Natural killer cell (primary cell): ENCODE measurements at regions not wholly inside any gene's neighbourhood (a gene's known extent, or its start where the extent isn't known, plus 50 kb on each side); places are given as distances from the start of the nearest gene placed in this dataset.

Source experiments
- ATAC-seq, 3 donors: fragments of 150-1000 bp in 2 of 3; fragments of 200-7000 bp in 1 of 3; cut with Tn5 transposase; 1 replicate in 1 of 3; 2 replicates in 2 of 3; pipeline ENCODE4 v1.10.0; 2021; ENCODE audit warnings: mild to moderate bottlenecking in 2 of 3, moderate library complexity in 2 of 3
- DNase-seq, 2 donors: peaks; one replicate each; pipeline versions ENCODE4 v3.0.0 to v3.0.0-alpha.2; 2013 to 2021; ENCODE audit warnings: mixed read lengths in 1 of 2
- H3K27ac ChIP-seq: one replicate; pipeline ENCODE4 v1.5.1; 2013; ENCODE audit warnings: mild to moderate bottlenecking, low read length
- H3K27me3 ChIP-seq: one replicate; pipeline ENCODE4 v1.6.1; 2013; ENCODE audit warnings: low read length; ENCODE audit not compliant: control insufficient read depth, insufficient read depth
- H3K36me3 ChIP-seq: one replicate; pipeline ENCODE4 v1.6.1; 2013; ENCODE audit warnings: low read length; ENCODE audit not compliant: control insufficient read depth, insufficient read depth
- H3K4me1 ChIP-seq: one replicate; pipeline ENCODE4 v1.6.1; 2013; ENCODE audit warnings: low read length; ENCODE audit not compliant: control insufficient read depth, insufficient read depth
- H3K4me3 ChIP-seq: one replicate; pipeline ENCODE4 v1.5.1; 2013; ENCODE audit warnings: low read length
- H3K9me3 ChIP-seq: one replicate; pipeline ENCODE4 v1.6.1; 2013; ENCODE audit warnings: low read length; ENCODE audit not compliant: control insufficient read depth, insufficient read depth
- H3K27ac Mint-ChIP-seq, 2 donors: one replicate each; pipeline ENCODE4 v1.8.0; 2022; ENCODE audit warnings: mild to moderate bottlenecking in 2 of 2, mixed read lengths in 2 of 2, moderate library complexity in 1 of 2
- H3K27me3 Mint-ChIP-seq, 2 donors: one replicate each; pipeline ENCODE4 v1.8.0; 2022; ENCODE audit warnings: low read depth in 2 of 2, mixed read lengths in 2 of 2
- H3K36me3 Mint-ChIP-seq: one replicate; pipeline ENCODE4 v1.8.0; 2022; ENCODE audit warnings: mixed read lengths
- H3K4me1 Mint-ChIP-seq, 2 donors: one replicate each; pipeline ENCODE4 v1.8.0; 2022; ENCODE audit warnings: mixed read lengths in 2 of 2
- H3K4me3 Mint-ChIP-seq: one replicate; pipeline ENCODE4 v1.8.0; 2022; ENCODE audit warnings: mild to moderate bottlenecking, moderate library complexity, mixed read lengths
- H3K9me3 Mint-ChIP-seq, 2 donors: one replicate each; pipeline ENCODE4 v1.8.0; 2022; ENCODE audit warnings: mixed read lengths in 2 of 2
- WGBS: methylation state at CpG from one replicate; pipeline ENCODE4 v1.1.7; 2013; ENCODE audit warnings: missing lambda C conversion rate; ENCODE audit not compliant: insufficient coverage; 5-methylcytosine and 5-hydroxymethylcytosine counted together
- intact Hi-C: fragments of 100-400 bp; cut with micrococcal nuclease; formaldehyde crosslinking; loops from one replicate; pipeline ENCODE4 v1.14.2; 2022
- TF ChIP-seq, protein P1 (sequence below): fragments of 200-600 bp; IDR thresholded peaks from one replicate; pipeline ENCODE4 v1.8.0; 2022; ENCODE audit warnings: antibody characterized with exemption

DNA sequence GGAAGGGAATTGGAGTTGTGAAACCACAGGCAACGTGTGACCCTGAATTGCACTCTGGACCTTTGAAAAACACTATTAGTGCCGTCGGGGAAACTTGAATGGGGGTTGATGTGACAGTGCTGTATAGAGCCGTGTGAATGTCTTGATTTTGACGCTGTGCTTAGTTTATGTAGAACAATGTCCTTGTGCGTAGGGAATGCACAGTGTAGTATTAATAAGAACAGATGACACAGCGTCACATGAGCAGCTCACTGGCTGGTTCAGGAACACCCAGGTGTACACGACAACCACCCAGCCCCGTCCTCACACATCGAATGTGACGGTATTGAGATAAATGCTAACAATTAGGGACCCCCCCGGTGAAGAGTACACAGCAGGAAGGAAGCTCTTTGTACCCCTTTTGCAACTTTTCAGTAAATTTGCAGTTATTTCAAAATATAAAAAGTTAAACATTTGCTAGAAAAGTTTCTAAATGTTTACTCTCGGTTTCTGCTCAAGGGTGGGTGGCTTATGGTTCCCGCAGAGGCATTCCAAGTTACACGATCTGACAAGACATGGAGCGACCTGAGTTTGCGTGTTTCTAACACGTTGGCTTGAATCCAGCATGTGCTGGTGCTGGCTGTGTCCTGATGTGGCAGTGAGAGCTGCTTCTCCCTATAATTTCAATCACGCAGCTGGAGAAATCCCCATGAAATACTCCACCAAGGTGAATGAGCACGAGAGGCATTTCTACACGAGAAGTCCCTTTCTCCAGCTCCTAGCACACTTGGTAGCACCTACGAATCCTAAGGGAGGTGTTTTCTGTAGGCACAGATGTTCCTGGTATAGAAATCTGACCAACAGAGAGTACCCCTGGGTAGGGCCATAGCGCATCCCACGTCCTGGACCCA lies 208.0 kb upstream of the EXOC2 start:
- Histone ChIP-seq H3K36me3 (no peaks in the 10 kb centered on the region), H3K4me1 (no peaks in the 10 kb centered on the region), H3K4me3 (no peak overlapping the region), H3K27ac (no peak overlapping the region), H3K9me3 (no peaks in the 10 kb centered on the region), H3K27me3 (no peaks in the 10 kb centered on the region)
- H3K27ac Mint-ChIP-seq: no peak overlapping the region
- H3K36me3 Mint-ChIP-seq: no peaks in the 10 kb centered on the region
- ATAC-seq: no peak
- TF ChIP-seq, protein P1, sequence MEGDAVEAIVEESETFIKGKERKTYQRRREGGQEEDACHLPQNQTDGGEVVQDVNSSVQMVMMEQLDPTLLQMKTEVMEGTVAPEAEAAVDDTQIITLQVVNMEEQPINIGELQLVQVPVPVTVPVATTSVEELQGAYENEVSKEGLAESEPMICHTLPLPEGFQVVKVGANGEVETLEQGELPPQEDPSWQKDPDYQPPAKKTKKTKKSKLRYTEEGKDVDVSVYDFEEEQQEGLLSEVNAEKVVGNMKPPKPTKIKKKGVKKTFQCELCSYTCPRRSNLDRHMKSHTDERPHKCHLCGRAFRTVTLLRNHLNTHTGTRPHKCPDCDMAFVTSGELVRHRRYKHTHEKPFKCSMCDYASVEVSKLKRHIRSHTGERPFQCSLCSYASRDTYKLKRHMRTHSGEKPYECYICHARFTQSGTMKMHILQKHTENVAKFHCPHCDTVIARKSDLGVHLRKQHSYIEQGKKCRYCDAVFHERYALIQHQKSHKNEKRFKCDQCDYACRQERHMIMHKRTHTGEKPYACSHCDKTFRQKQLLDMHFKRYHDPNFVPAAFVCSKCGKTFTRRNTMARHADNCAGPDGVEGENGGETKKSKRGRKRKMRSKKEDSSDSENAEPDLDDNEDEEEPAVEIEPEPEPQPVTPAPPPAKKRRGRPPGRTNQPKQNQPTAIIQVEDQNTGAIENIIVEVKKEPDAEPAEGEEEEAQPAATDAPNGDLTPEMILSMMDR: no peak
- H3K4me3 Mint-ChIP-seq: no peak overlapping the region
- intact Hi-C loops: no loop called here
- H3K9me3 Mint-ChIP-seq: no peaks in the 10 kb centered on the region
- DNase-seq: no peak
- peaks cover 7 to 13% of the 10 kb centered on the region in 2 donors for H3K27me3 Mint-ChIP-seq
- 89% methylated on average over 24 of the region's 24 CpGs for WGBS
- no peaks in the 10 kb centered on the region for H3K4me1 Mint-ChIP-seq

DNA sequence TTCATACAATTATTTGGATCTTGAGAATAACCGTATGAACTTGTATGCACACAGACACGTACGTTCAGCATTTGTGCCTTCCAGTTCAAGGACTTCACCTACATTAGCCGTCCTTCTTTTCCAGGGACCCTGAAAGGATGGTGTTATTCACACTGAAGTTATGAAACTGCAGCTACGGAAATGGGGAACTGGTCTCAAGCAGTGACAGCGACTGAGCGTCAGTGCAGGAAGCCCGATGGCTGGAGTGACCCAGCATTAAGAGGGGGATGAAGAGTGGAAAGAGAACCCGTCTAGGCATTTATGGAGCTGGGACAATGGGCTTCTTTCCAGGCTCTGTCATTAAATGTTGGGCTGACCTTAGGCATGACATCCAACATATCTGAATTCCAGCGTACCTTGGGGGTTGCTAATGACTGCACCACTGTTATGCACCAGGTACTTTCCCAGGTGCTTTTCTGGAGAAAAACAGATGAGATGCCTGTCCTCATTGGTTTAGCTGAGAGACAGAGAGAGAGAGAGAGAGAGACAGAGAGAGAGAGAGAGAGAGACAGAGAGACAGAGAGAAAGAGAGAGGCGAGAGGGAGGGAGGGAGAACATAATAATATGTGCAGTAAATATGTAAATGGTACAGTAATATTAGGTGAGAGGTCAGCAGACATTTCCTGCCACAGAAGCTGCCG lies 204.7 kb upstream of the EXOC2 start:
- Mint-ChIP-seq H3K36me3 (no peaks in the 10 kb centered on the region), H3K27me3 (peaks cover 7 to 13% of the 10 kb centered on the region in 2 donors), H3K9me3 (no peaks in the 10 kb centered on the region), H3K27ac (no peak overlapping the region), H3K4me1 (no peaks in the 10 kb centered on the region), H3K4me3 (no peak overlapping the region)
- ATAC-seq (no peak), DNase-seq (no peak)
- intact Hi-C loops: no loop called here
- no peaks in the 10 kb centered on the region for H3K36me3 ChIP-seq
- no peaks in the 10 kb centered on the region for H3K9me3 ChIP-seq
- H3K4me3 ChIP-seq: no peak overlapping the region
- H3K27ac ChIP-seq: no peak overlapping the region
- H3K4me1 ChIP-seq: no peaks in the 10 kb centered on the region
- TF ChIP-seq, protein P1: no peak
- H3K27me3 ChIP-seq: no peaks in the 10 kb centered on the region
- 47% methylated on average over 12 of the region's 12 CpGs for WGBS

DNA sequence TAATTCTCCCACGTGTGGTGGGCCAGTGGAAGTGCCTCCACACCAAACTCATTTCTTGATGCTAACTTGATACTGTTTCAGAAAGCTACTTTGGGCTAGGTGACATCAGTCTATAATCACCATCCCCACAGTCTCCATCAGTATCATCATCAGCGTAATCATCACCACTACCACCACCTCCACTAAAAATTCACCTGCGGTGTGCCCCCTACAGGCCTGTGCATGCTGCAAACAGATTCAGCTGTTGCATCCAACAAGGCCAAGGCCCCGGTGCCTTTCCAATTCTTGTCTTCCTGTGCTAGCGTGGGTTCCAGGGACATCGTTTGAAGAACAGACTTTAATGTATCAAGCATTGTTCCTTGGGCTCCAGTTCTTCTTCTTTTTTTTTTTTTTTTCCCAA lies 201.3 kb upstream of the EXOC2 start:
- H3K9me3 ChIP-seq: no peaks in the 10 kb centered on the region
- Mint-ChIP-seq H3K9me3 (no peaks in the 10 kb centered on the region), H3K27me3 (peaks cover 7 to 8% of the 10 kb centered on the region in 2 donors), H3K36me3 (no peaks in the 10 kb centered on the region), H3K4me3 (no peak overlapping the region), H3K4me1 (no peaks in the 10 kb centered on the region), H3K27ac (no peak overlapping the region)
- ATAC-seq (no peak), DNase-seq (no peak)
- TF ChIP-seq, protein P1: no peak
- no peaks in the 10 kb centered on the region for H3K27me3 ChIP-seq
- H3K4me3 ChIP-seq: no peak overlapping the region
- WGBS: 72% methylated on average over 6 of the region's 6 CpGs
- no peaks in the 10 kb centered on the region for H3K4me1 ChIP-seq
- H3K36me3 ChIP-seq: no peaks in the 10 kb centered on the region
- H3K27ac ChIP-seq: no peak overlapping the region
- intact Hi-C loops: no loop called here
